ENCODE measurements at regions not wholly inside any gene's neighbourhood (a gene's known extent, or its start where the extent isn't known, plus 50 kb on each side); places are given as distances from the start of the nearest gene placed in this dataset.
"Not testable (repeated sequence)": the region's sequence is repeated elsewhere in the genome, so short reads cannot be mapped to it uniquely, and the experiment has no call there.

GRCh38 chr3:110391640-110392395, 679.8 kb upstream of the NECTIN3 start:
- DNase-seq (ENCODE audit: low read depth in 2 of 2): no peak

GRCh38 chr3:110393941-110394340, 677.7 kb upstream of the NECTIN3 start:
- no peak for DNase-seq (ENCODE audit: low read depth in 2 of 2)

GRCh38 chr3:110397115-110397514, 674.5 kb upstream of the NECTIN3 start:
- no peak for DNase-seq (ENCODE audit: low read depth in 2 of 2)

GRCh38 chr3:110400315-110400714, 671.3 kb upstream of the NECTIN3 start:
- DNase-seq (ENCODE audit: low read depth in 2 of 2): no peak

GRCh38 chr3:110405830-110406585, 665.6 kb upstream of the NECTIN3 start:
- DNase-seq (ENCODE audit: low read depth in 2 of 2): no peak

GRCh38 chr3:110413266-110413665, 658.4 kb upstream of the NECTIN3 start:
- DNase-seq (ENCODE audit: low read depth in 2 of 2): no peak

- DNase-seq (ENCODE audit: low read depth in 2 of 2): no peak
Observed at GRCh38 chr3:110413807-110414748, 657.5 kb upstream of the NECTIN3 start.

DNA sequence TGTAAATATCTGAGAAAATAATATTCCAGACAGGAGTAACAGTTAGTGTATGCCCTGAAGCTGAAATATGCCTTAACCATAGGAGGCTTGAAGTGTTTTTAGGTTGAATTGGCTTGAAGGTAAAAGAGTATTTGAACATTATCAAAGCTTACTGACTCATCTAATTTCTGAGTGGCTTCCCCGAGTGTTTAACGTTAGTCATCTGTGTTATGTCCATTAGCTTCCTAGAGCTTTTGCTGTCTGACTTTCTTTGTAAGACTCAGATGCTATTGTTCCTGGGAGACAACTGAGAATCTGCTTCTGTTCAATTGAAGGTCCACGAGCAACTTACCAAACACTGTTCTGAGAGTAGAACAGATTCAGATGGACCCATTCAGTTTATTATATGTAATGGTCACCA, 656.8 kb upstream of the NECTIN3 start:
- DNase-seq (ENCODE audit: low read depth in 2 of 2): no peak

DNA sequence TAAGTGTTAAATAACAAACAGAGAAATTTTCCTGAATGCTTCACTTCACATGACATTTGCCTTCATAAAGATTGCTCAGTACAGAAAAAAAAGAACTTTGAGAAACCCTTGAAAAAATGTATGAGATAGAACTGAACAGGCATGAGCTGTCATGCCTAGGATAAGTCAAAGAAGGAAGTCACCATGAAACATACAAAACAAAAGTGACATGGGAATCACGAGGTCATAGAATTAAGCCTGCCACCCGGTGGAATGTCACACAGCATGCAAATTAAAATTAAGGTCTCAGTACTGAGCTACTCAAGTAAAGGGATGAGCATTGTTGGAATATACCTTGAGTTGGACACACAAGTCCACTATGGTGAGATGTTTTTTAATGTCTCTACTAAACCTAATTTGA, 652.5 kb upstream of the NECTIN3 start:
- DNase-seq (ENCODE audit: low read depth in 2 of 2): no peak

GRCh38 chr3:110419601-110420000, 652.0 kb upstream of the NECTIN3 start:
- DNase-seq (ENCODE audit: low read depth in 2 of 2): no peak

GRCh38 chr3:110420158-110420641, 651.4 kb upstream of the NECTIN3 start:
- no peak for DNase-seq (ENCODE audit: low read depth in 2 of 2)

- DNase-seq (ENCODE audit: low read depth in 2 of 2): no peak
Observed at GRCh38 chr3:110423276-110423675, 648.3 kb upstream of the NECTIN3 start.

DNA sequence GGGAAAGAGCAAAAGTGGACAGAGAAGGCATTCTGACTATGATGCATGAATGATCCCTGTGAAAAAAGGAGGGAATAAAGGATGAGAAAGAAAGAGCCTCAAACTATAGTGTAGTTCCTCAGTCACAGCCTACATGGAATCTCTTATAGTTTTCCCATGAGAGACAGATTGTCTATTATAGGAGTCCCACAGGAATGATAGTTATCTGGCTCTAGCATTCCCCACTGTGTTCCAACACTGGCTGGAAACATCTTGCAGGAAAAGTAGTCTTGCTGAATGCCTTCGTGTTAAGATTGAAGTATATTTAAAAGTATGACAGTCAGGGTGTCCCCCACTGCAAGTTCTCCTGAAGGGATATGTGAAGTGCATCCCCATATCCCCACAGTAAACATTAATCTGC, 641.5 kb upstream of the NECTIN3 start:
- DNase-seq (ENCODE audit: low read depth in 2 of 2): no peak

GRCh38 chr3:110436209-110436608, 635.4 kb upstream of the NECTIN3 start:
- DNase-seq (ENCODE audit: low read depth in 2 of 2): no peak

- not testable (repeated sequence) for DNase-seq (ENCODE audit: low read depth in 2 of 2)
Observed at GRCh38 chr3:110440066-110440653, 631.5 kb upstream of the NECTIN3 start.

GRCh38 chr3:110454066-110454465, 617.5 kb upstream of the NECTIN3 start:
- no peak for DNase-seq (ENCODE audit: low read depth in 2 of 2)

- no peak for DNase-seq (ENCODE audit: low read depth in 2 of 2)
Observed at GRCh38 chr3:110456001-110456400, 615.6 kb upstream of the NECTIN3 start.

DNA sequence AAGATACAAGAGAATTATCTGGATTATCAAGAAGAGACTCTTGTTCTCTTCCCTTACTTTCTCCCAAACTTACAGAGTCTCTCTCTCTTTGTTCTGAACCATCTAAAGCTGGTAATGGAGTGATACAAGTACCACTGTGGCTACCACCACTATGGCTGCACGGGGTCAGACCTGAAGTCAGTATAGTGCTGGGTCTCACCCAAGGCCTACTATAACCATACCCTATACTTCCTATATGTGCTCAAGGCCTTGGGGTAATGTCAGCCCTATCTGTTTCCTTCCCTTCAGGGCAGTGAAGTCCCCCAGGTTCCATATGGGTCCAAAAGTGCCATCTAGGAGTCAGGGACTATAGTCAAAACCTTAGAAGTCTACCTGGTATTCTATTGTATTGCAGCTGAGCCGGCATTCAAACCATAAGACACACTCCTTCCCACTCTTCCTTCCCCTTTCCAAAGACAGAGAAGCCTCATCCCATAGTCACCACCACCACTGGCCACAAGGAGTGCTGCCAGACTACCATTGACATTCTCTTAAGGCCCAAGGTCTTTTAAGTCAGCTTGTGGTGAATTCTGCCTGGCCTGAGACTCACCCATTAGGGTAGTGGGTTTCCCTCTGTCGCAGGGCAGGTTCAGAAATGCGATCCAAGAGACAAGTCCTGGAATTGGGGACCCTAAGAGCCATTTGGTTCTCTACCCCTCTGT, 615.0 kb upstream of the NECTIN3 start:
- DNase-seq (ENCODE audit: low read depth in 2 of 2): no peak

DNA sequence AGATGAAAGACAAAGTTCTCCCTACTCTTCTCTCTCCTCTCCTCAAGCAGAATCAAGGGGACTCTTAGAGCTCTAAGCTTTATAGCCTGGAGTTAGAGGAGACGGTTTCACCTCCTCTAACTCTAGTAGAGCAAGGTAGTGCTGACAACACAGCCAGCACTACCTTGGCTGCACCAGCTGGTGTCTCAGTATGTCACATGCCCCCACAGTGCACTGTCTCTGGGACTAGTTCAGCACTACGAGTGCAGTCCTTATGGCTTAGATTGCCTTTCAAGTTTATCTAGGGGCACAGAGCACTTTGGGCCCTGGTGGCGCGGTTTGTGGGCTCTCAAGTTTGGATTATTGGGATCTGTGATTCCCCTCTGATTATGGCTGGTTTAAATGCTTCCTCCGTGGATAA, 614.1 kb upstream of the NECTIN3 start:
- no peak for DNase-seq (ENCODE audit: low read depth in 2 of 2)

GRCh38 chr3:110459021-110459420, 612.6 kb upstream of the NECTIN3 start:
- no peak for DNase-seq (ENCODE audit: low read depth in 2 of 2)

- DNase-seq (ENCODE audit: low read depth in 2 of 2): no peak
Observed at GRCh38 chr3:110470310-110470709, 601.3 kb upstream of the NECTIN3 start.
